ENCODE measurements at regions not wholly inside any gene's neighbourhood (a gene's known extent, or its start where the extent isn't known, plus 50 kb on each side); places are given as distances from the start of the nearest gene placed in this dataset.

DNA sequence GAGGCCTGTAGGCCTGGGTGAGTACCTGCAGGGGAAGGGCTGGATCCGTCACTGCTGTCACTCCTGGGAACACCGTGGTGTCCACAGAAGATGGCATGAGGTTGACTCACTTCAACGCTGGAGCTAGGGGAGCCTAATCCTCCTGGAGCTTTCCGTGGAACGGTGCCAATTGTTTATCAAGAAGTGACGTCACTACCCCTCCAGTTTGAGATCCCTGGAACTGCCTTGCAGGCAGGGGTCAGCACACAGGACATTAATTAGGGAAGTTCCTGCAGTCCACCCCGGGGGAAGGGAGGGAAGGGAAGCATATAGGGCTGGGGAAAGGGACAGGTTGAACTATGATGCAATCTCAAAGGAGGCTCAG lies 408.6 kb downstream of the GALR1 start:
- no peak for DNase-seq (ENCODE audit: low read depth)

DNA sequence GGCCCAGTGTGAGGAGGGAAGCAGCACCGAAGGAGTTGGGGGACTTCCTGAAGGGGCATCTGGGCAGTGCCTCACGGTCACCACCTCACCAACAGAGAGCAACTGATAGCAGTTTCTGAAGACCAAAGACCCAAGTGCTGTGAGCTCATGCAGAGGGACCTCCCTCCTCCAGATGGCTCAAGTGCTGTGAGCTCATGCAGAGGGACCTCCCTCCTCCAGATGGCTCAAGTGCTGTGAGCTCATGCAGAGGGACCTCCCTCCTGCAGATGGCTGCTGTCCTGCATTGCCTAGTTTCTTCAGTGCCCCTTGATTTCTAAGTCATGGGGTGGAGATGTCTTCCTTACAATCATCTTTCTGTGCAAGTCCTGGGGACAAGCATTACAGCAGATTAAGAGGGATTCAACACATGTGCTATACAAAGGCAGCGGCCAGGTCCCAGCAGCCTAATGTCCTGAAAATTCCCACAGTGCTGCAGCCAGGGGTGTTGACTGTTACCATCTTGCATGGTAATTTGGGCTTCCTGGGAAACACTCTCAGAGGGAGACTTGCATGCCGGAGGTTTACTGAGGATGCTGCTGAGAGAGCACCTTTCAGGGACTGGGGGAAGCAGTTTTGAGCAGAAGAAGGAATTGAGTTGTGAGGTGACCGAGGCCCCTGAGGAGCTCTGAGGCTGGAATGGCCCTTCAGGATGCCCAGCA lies 409.3 kb downstream of the GALR1 start:
- DNase-seq (ENCODE audit: low read depth): no peak

- no peak for DNase-seq (ENCODE audit: low read depth)
These were observed 417.0 kb downstream of the GALR1 start for GRCh38 chr18:77666613-77667012.

GRCh38 chr18:77668219-77668618 lies 418.6 kb downstream of the GALR1 start:
- DNase-seq (ENCODE audit: low read depth): no peak

DNA sequence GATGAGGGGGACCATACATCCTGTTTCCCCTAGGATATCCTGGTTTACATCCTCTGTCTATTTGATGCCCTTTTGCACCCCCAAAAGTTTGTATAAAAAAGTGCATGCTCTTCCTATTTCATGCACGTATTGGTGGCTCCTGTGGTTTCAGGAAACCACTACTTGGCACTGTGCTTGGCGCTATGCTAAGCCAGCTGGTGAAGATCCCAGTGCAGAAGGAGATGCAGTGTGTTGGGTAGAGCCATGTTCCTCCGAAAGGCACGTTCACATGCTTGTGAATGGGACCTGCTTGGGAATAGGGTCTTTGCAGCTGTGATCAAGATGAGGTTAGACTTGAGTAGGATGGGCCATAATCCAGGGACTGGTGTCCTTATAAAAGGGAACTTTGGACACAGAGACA lies 419.7 kb downstream of the GALR1 start:
- DNase-seq (ENCODE audit: low read depth): no peak

- no peak for DNase-seq (ENCODE audit: low read depth)
These were observed 422.0 kb downstream of the GALR1 start for GRCh38 chr18:77671456-77672167.

DNA sequence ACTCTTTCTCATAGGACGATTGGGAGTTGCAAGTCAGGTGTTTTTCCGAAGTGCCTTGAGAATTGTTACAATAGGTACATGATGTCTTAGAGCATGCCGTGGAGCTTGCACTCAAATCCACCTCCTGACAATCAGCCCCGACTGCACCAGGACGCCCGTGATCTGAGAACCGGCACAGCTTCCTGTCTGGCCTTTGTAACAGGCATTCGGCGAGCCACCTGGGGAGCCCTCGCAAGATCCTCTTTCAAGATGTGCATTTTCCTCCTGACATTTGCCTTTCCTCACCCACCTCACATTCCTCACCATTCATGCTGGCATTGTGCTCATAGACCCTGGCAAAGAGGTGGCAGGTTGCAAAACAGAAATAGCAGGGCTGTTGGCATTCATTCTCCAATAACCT lies 427.3 kb downstream of the GALR1 start:
- no peak for DNase-seq (ENCODE audit: low read depth)

DNA sequence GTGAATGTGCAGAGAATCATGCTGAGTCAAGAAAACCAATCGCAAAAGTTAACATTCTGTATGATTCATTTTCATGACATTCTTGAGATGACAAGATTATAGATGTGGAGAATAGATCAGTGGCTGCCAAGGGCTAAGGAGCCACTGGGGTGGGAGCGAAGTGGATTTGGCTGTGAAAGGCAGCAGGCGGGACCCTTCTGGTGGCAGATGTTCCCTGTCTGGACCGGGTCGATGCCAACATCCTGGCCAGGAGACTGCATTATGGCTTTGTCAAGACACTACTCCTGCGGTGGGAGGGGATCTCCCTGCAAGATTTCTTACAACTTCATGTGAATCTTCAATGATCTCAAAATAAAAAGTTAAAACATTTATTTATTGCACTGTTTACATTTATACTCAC lies 427.9 kb downstream of the GALR1 start:
- no peak for DNase-seq (ENCODE audit: low read depth)

DNA sequence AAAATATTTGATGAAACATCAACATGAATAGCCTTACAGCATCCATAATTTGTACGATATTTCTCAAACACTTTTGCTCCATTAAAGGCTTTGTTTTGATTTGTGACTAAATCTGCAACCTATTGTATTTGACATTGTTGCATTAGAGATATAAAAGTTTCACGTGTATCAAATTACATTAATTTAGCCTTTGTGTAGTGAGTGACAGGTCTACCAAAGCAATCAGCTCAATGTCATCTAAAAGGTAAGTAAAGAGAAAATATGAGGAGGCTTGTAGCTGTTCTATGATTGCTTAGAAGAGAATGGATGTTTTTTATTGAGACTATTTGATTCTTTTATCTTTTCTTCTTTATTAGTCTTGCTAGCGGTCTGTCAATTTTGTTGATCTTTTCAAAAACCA lies 430.2 kb downstream of the GALR1 start:
- no peak for DNase-seq (ENCODE audit: low read depth)

GRCh38 chr18:77700051-77700450 lies 450.4 kb downstream of the GALR1 start:
- peak; percentile 2 for DNase-seq (ENCODE audit: low read depth)

DNA sequence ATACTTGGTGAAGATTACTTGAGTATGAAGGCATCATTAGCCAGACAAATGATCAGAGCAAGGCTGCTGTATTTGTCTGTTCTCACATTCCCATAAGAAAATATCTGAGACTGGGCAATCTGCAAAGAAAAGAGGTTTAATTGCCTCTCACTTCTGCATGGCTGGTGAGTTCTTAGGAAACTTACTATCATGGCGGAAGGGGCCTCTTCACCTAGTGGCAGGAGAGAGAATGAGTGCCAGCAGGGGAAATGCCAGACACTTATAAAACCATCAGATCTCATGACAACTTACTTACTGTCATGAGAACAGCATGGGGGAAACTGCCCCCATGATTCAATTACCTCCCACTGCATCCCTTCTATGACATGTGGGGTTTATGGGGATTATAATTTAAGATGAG lies 452.3 kb downstream of the GALR1 start:
- DNase-seq (ENCODE audit: low read depth): no peak

DNA sequence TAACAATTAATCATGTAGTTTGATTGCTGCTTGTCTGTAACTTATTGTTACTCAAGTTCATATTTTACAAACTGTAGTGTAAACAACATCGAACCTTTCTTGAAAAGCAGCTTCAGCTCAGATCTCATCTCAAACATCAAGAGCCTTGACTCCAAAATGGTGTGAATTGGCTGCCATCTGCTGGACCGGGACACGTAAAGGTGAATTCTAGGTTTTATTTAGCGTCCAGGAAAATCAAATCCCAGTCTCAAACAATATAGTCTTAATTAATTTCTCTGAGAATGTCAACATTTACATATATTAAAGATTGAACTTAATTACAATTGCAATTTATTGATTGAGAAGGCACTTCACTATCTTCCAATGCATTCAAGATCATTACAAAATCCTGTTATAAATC lies 453.0 kb downstream of the GALR1 start:
- DNase-seq (ENCODE audit: low read depth): peak; percentile 14

DNA sequence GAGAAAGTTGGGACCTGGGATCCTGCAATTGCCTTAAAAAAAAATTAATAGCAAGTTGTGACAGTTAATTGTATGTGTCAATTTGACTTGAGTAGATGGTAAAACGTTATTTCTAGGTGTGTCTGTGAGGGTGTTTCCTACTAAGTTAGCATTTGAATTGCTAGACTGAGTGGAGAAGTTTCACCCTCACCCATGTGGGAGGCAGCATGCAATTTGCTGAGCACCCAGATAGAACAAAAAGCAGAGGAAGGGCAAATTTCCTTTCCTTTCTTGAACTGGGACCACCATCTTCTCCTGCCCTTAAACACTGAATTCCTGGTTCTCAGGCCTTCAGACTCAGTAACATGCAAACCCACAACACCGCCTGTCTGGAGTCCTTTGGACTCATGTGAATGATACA lies 455.7 kb downstream of the GALR1 start:
- DNase-seq (ENCODE audit: low read depth): no peak

GRCh38 chr18:77708826-77709506 lies 459.3 kb downstream of the GALR1 start:
- DNase-seq (ENCODE audit: low read depth): no peak

DNA sequence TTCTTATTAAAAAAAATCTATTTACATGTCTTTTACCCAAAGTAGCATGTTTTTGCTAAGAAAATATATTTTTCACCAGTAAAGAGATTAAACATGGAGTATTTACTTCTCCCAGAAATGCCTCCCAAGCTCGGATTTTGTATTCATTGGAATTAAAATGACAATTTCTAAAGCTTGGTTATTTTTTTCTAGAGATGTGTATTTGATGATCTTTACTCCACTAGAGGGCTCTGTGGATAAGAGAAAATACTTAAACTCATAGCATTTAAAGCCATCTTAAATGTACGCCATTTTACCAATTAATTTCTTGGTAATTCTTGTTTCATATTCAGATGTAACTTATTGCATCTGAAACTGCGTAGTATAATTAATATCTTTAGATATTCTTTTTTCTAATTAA lies 461.4 kb downstream of the GALR1 start:
- no peak for DNase-seq (ENCODE audit: low read depth)

DNA sequence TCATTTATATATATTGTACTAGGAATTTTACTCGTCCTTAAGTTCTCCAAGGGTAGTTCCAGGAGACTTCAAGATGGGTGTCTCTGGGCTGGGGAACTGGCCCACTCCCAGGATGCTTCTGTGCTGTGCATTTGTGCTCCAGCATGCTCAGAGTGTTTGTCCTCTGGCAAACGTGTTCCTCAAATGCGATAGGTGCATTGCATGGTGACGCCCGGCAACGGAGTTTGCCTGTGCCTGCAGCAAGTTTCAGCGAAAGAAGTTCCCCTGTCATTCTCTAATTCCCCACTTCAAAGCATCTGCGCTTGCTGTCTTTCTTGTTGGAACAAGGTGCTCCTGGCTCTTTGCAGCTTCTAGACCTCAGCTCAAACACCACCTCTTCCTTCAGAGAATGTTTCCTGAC lies 465.1 kb downstream of the GALR1 start:
- no peak for DNase-seq (ENCODE audit: low read depth)

DNA sequence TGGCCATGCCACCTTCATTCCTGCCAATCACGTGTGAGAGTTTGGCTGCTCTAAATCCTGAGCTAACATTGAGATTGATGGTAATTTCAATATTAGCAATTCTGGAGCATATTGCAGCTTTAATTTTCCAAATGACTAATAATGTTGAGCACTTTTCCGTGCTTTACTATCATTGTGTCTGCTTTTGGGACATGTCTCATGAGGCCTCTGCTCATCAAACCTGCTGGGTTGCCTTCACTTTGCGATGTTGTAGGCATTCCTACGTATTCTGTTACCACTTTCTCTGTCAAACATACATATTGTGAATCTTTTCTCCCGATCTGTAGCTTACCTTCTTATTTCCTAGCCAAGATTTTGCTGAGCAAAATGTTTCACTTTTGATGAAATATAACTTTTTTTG lies 466.6 kb downstream of the GALR1 start:
- DNase-seq (ENCODE audit: low read depth): no peak

DNA sequence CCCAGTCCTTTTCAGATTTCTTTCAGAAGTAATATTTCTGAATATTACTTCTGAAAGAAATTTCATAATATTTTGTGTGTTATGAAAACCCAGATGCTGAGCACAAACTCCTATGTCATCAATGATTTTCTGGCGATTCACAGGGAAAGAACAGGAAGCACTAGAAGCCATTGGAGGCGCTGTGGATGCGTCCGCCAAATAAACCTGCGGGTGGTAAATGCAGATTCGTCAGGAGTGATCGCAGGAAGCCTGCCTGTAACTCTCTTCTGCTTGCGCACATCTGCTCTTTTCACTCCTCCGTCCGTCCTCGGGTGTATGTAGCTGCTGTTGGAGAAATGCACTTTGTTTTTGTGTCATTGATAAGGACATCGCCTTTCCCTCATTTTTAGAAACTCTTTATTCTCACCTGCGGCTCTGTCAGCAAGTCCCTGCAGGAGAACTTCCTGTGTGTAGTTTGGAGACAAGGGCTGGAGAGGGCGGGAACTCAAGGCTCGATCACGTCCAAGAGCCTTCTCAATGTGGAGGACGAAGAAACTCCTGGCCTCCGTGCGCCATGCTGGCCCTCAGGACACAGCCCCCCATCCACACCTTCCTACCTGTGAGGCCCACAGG lies 483.8 kb downstream of the GALR1 start:
- DNase-seq (ENCODE audit: low read depth): no peak

- DNase-seq (ENCODE audit: low read depth): no peak
These were observed 487.2 kb downstream of the GALR1 start for GRCh38 chr18:77736842-77737241.

GRCh38 chr18:77737405-77737804 lies 487.8 kb downstream of the GALR1 start:
- DNase-seq (ENCODE audit: low read depth): no peak

- DNase-seq (ENCODE audit: low read depth): no peak
These were observed 499.4 kb downstream of the GALR1 start for GRCh38 chr18:77749089-77749488.

DNA sequence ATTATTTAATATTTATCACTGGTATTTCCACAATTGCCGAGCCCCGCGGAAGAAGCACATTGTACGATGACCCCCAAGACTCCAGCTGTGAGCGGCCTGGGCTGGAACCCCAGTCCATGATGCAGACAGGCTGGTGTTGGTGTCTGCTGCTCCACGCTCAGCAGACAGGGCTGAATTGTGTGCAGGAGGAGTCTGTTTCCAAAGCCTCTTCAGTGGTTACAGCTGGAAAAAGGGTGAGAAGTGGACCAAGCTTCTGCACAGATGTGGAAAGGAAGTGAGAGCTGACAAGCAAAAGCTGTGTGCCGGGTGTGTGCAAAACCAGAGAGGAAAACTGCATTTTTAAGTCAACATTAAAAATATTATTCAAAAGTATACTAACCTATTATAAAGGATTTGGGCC lies 500.4 kb downstream of the GALR1 start:
- DNase-seq (ENCODE audit: low read depth): no peak

Data from M059J (cell line).